ENCODE measurements at regions not wholly inside any gene's neighbourhood (a gene's known extent, or its start where the extent isn't known, plus 50 kb on each side); places are given as distances from the start of the nearest gene placed in this dataset.
A peak's percentile ranks its signal among the peaks of the same experiment; 100 is the strongest.

DNA sequence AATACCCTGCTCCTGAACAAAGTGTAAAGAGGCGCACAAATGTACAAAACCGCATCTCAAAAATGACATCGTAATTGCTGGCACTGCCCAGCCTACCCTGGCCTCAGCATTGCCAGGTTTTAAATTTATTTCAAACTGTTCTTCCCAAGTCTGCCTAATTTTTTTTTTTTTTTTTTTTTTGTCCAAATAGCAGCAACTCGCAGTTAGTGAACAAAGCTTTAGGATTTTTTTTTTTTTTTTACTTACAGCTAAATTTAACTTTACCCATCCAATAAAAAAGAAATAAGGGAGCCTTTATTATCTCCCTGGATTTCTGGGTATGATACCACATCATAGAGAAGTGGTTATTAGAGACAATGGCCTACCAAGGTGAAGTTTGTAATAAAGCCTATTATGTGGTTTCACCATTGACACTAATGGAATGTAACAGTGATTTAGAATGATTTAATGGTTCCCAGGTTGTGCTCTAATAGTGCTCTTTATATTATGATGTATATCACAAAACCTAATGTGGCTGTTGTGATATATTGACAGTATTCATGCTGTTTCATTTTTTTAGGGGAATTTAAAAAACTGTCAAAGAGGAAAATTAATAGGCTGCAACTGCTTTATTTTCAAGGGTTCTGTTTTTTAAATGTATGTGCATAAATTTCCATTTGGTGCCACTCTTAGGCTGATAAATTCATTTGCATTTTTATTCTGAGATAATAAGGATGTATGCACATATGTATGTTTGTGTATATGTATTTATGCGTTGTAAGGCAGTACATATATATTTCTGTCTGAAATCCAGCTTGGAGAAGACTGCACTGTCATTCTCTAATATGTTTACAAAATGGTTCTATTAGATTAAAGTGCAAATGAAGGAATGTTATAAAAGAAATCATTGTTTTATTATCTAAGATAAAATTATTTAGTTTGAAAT, 309.0 kb downstream of the TFEC start:
- FAIRE-seq: no peak
- DNase-seq (ENCODE audit: insufficient read length, low spot score): no peak

GRCh38 chr7:115719963-115720362, 310.6 kb downstream of the TFEC start:
- DNase-seq (ENCODE audit: insufficient read length, low spot score) (no peak), FAIRE-seq (no peak)
- TF ChIP-seq CTCF (IDR thresholded peaks at IDR 0.05; ENCODE audit: insufficient read depth, missing control alignments): no peak

More for the DNA sequence above, 309.0 kb downstream of the TFEC start:
- no peak for TF ChIP-seq CTCF (IDR thresholded peaks at IDR 0.05; ENCODE audit: insufficient read depth, missing control alignments)

DNA sequence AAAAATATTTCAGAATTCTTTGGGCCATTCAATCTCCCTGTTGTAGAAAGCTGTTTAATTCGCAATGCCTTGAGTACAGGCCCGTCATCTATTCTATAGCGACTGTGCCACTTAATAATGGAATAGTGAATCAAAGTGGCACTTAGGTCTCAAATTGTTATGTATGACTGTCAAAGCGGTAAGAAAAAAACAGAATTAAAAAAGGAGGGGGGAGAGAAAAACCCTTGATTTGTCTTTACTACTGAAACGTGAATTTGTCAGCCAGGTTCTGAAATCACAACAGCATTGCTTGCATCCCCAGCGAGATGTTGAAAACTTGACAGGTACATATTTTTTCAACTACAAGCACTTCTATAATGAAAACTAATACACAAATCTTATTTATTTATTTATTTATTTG, 320.9 kb downstream of the TFEC start:
- DNase-seq (ENCODE audit: insufficient read length, low spot score): no peak
- no peak for TF ChIP-seq CTCF (IDR thresholded peaks at IDR 0.05; ENCODE audit: insufficient read depth, missing control alignments)
- no peak for FAIRE-seq

DNA sequence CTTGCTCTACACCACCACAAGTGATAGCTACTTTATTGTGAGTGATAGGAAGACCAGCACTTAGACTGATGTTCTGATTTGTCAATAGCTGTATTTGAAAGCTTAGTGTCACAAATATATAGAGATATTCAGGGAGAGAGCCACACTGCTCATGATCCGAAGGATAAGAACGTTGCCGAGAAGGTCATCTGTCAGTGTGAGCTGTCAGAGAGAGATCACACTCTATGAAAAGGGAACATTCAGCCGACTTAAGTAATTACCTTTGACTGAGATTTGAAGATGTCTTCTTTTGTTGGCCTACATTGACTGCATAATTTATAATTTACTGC, 322.6 kb downstream of the TFEC start:
- TF ChIP-seq CTCF (IDR thresholded peaks at IDR 0.05; ENCODE audit: insufficient read depth, missing control alignments): no peak
- DNase-seq (ENCODE audit: insufficient read length, low spot score): no peak
- FAIRE-seq: no peak

DNA sequence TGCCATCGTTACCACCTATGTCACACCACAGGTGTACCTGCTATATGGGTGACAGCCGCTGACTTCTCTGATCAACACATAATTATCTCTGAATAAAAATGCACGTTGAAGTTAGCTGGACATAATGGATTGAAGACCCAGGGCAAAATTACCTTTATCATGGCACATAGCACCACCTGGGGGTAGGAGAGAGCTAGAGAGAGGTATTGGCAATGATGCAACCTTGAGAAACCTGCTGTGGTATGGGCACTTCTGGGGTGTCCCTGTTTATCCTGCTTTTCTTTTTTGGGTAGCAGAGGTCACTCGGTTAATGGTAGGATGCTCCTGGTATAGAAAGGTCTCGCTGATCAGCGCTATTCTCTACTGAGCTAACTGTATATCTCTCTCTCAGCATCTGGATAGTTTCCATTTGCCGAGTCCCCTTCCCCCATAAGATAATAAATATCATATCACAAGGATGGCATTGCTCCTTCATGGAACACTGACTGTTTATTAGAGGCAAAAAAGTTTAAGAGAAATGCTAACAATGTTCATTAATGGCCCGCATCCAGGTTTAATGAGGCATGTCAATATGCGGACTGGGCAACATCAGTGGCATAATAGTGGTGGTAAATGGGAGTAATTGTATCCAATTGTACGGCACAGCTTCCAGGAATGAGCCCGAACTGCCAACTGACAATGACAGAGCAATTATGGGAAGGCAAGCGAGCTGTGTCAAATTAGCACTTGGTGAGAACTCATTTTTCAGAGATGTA, 323.1 kb downstream of the TFEC start:
- peak; percentile 33 for TF ChIP-seq CTCF (IDR thresholded peaks at IDR 0.05; ENCODE audit: insufficient read depth, missing control alignments)
- FAIRE-seq (peak; percentile 51), DNase-seq (ENCODE audit: insufficient read length, low spot score) (no peak)

- FAIRE-seq (peak; percentile 25), DNase-seq (ENCODE audit: insufficient read length, low spot score) (no peak)
- TF ChIP-seq CTCF (IDR thresholded peaks at IDR 0.05; ENCODE audit: insufficient read depth, missing control alignments): no peak
Observed at GRCh38 chr7:115704884-115705283, 325.7 kb downstream of the TFEC start.

GRCh38 chr7:115701141-115701540, 329.4 kb downstream of the TFEC start:
- no peak for TF ChIP-seq CTCF (IDR thresholded peaks at IDR 0.05; ENCODE audit: insufficient read depth, missing control alignments)
- FAIRE-seq: no peak
- no peak for DNase-seq (ENCODE audit: insufficient read length, low spot score)
